Skeletal muscle satellite cell (primary cell): ENCODE measurements at regions not wholly inside any gene's neighbourhood (a gene's known extent, or its start where the extent isn't known, plus 50 kb on each side); places are given as distances from the start of the nearest gene placed in this dataset.

Experiments used
- H3K27me3 ChIP-seq: 2 replicates; pipeline ENCODE4 v1.7.0; 2013; ENCODE audit warnings: low read length; ENCODE audit not compliant: control insufficient read depth, insufficient read depth
- H3K36me3 ChIP-seq: 2 replicates; pipeline ENCODE4 v1.7.0; 2013; ENCODE audit warnings: mild to moderate bottlenecking, control low read depth, low read length; ENCODE audit not compliant: insufficient read depth
- H3K4me1 ChIP-seq: 2 replicates; pipeline ENCODE4 v1.7.0; 2013; ENCODE audit warnings: low read length; ENCODE audit not compliant: control insufficient read depth, insufficient read depth
- H3K4me2 ChIP-seq: 2 replicates; pipeline ENCODE4 v1.7.0; 2013; ENCODE audit warnings: mild to moderate bottlenecking, low read length
- H3K4me3 ChIP-seq: 2 replicates; pipeline ENCODE4 v1.7.0; 2013; ENCODE audit warnings: low read length
- H3K9ac ChIP-seq: 2 replicates; pipeline ENCODE4 v1.7.0; 2013; ENCODE audit warnings: mild to moderate bottlenecking, low read depth, low read length, moderate library complexity
- H3K9me3 ChIP-seq: replicated peaks from 2 replicates; pipeline ENCODE4 v1.7.0; 2013; ENCODE audit warnings: mild to moderate bottlenecking, control low read depth, low read length

- Histone ChIP-seq H3K9me3 (no peaks in the 10 kb centered on the region), H3K4me3 (no peak overlapping the region), H3K4me1 (no peaks in the 10 kb centered on the region), H3K27me3 (no peaks in the 10 kb centered on the region), H3K9ac (no peak overlapping the region), H3K36me3 (no peaks in the 10 kb centered on the region), H3K4me2 (no peak overlapping the region)
Observed at GRCh38 chr18:54060343-54061005, 164.0 kb downstream of the MBD2 start.

DNA sequence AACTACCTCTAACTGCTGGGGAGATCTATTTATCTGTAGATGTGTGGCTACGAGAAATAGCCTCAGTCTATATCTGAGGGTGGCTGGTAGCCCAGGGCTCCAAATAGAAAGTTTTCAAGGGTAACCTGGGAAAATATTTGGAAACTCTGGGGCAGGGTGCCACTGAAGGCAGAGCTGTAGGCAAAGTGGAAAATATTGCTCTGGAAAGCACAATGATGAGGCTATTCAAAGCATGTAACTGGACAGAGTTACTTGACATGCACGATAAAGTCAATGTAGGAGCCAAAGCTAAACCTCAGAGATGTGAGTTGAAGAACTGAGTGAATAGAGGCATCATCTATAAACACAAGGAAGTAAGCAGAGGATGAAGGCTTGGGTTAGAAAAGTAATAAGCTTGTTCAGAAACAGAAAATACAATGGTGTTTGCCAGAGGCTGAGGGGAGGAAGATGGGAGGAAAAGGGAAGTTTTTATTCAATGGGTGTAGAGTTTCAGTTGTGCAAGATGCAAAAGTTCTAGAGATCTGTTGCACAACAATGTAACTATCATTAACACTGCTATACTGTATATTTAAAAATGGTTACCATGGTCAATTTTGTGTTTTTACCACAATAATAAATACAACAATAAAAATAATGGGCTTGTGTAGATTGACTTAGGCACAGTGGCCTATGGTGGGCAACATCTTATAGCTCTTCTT, 171.6 kb downstream of the MBD2 start:
- Histone ChIP-seq H3K4me2 (no peak overlapping the region), H3K9me3 (no peaks in the 10 kb centered on the region), H3K36me3 (no peaks in the 10 kb centered on the region), H3K27me3 (no peaks in the 10 kb centered on the region), H3K9ac (no peak overlapping the region), H3K4me3 (no peak overlapping the region), H3K4me1 (no peaks in the 10 kb centered on the region)

DNA sequence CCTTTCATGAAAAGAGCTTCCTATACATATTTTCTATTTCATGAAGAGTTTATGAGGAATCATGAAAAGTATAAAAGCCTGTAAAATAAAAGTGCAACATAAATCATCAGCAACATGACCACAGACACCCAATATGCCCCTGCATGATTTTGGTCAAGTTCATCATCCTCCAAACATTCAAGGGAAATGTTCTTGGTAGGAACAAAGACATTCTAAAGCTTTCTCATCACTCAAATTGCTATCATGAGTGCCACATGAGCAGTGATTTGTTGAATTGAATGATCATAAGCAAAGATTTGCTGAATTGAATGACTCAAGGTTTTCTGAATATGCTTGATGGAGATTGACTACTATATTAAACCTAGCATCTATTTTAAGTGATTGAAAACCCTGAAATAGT, 172.2 kb downstream of the MBD2 start:
- Histone ChIP-seq H3K27me3 (no peaks in the 10 kb centered on the region), H3K9ac (no peak overlapping the region), H3K4me3 (no peak overlapping the region), H3K36me3 (no peaks in the 10 kb centered on the region), H3K4me2 (no peak overlapping the region), H3K9me3 (no peaks in the 10 kb centered on the region), H3K4me1 (no peaks in the 10 kb centered on the region)

- Histone ChIP-seq H3K4me3 (no peak overlapping the region), H3K9me3 (no peaks in the 10 kb centered on the region), H3K27me3 (no peaks in the 10 kb centered on the region), H3K4me1 (no peaks in the 10 kb centered on the region), H3K9ac (no peak overlapping the region), H3K36me3 (no peaks in the 10 kb centered on the region), H3K4me2 (no peak overlapping the region)
Observed at GRCh38 chr18:54043484-54044251, 180.8 kb downstream of the MBD2 start.

DNA sequence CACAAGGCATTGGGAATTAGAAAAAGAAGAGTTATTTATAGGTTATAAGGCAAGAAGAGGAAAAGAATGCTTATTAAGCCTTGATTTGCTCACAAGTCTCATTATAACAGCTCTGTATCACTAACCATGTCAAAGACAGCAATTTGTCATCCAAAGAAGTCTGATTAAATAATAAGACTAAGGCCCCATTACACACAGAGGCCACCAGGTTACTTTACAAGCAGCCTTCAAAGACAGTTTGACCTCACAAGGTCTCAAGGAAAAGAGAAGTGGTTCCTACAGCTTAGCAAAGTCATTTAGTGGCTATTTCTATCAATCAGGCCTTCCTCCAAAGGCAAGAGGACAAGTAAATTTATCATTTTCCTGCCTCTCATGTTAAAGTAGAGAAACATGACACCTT, 188.5 kb downstream of the MBD2 start:
- Histone ChIP-seq H3K4me1 (no peaks in the 10 kb centered on the region), H3K4me3 (no peak overlapping the region), H3K9ac (no peak overlapping the region), H3K9me3 (no peaks in the 10 kb centered on the region), H3K4me2 (no peak overlapping the region), H3K27me3 (no peaks in the 10 kb centered on the region), H3K36me3 (no peaks in the 10 kb centered on the region)

DNA sequence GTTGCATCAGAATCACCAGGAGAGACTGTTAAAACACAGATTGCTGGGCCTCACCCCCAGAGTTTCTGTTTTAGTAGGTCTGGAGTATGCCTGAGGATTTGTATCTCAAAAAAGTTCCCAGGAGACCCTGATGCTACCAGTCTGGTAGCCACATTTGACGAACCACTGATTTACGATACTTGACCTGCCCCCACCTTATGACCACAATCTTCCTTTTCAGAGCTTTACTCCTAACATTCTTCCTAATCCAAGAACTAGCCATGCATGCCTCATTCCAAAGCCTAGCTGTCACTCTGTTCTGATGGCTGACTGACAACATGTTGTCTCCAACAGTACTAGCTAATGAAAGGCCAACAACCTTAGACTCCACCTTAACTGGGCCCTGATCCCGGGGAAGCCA, 191.4 kb downstream of the MBD2 start:
- Histone ChIP-seq H3K4me1 (no peaks in the 10 kb centered on the region), H3K36me3 (no peaks in the 10 kb centered on the region), H3K4me2 (no peak overlapping the region), H3K27me3 (no peaks in the 10 kb centered on the region), H3K9me3 (no peaks in the 10 kb centered on the region), H3K4me3 (no peak overlapping the region), H3K9ac (no peak overlapping the region)

DNA sequence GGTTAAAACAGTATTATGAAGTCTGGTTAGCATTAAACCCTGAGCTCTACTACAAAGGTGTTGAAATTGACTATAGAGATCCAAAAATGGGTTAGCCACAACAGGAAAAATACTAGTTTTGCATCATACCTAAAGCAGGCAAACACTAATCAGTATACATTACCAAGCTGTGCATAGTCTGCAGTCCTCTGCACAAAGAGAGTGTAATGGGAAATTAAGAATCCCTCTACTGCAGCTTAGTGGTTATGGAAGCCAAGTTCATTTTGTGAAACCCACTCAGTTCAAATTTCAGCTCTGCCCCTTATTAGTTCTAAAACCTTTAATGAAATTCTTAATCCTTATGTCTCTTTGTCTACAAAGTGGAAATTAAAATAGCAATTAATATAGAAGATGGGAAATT, 192.1 kb downstream of the MBD2 start:
- Histone ChIP-seq H3K9me3 (no peaks in the 10 kb centered on the region), H3K4me1 (no peaks in the 10 kb centered on the region), H3K4me3 (no peak overlapping the region), H3K36me3 (no peaks in the 10 kb centered on the region), H3K9ac (no peak overlapping the region), H3K27me3 (no peaks in the 10 kb centered on the region), H3K4me2 (no peak overlapping the region)

GRCh38 chr18:54031243-54031642, 193.2 kb downstream of the MBD2 start:
- Histone ChIP-seq H3K9me3 (no peaks in the 10 kb centered on the region), H3K4me3 (no peak overlapping the region), H3K4me1 (no peaks in the 10 kb centered on the region), H3K9ac (no peak overlapping the region), H3K36me3 (no peaks in the 10 kb centered on the region), H3K27me3 (no peaks in the 10 kb centered on the region), H3K4me2 (no peak overlapping the region)

DNA sequence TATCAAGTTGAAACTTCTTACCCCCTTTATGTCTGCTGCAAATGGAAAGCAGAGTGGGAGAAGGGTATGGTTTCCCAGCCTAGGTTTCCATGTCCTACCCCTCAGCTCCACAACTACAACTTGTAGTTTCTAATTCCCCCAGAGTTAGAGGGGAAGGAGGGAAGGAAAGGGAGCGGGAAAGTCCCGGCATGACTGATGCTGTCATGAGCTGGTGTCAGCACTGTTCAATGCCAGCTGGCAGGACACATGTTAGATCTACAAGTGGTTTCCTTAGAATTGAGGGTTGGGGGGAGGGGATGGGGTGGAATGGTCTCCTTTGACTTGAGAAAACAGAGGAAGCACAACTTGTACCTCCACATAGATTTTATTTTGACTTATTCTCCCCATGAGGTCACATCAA, 194.0 kb downstream of the MBD2 start:
- Histone ChIP-seq H3K4me2 (no peak overlapping the region), H3K9ac (no peak overlapping the region), H3K4me3 (no peak overlapping the region), H3K27me3 (no peaks in the 10 kb centered on the region), H3K36me3 (no peaks in the 10 kb centered on the region), H3K9me3 (no peaks in the 10 kb centered on the region), H3K4me1 (no peaks in the 10 kb centered on the region)

DNA sequence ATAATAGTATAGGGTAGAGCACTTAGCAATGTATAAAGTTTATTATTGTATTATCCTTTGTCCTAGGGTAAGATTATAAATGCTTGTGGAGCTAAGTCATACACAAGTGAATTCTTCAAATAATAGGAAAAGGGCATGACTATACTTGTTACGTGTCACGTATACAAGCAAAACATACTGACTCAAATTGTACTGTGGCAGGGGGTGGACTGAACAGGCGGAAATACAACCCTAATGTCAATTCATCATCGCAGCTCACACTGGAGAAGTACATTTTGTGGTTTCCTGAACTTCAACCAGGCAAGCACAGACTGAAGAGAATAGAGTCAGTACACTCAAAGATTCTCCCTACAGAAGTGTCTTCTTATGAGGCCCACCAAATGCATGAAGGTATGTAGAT, 201.0 kb downstream of the MBD2 start:
- Histone ChIP-seq H3K36me3 (no peaks in the 10 kb centered on the region), H3K27me3 (no peaks in the 10 kb centered on the region), H3K4me2 (peak overlapping the region; percentile 30), H3K9me3 (no peaks in the 10 kb centered on the region), H3K4me3 (peak overlapping the region; percentile 8), H3K9ac (peak overlapping the region; percentile 33), H3K4me1 (peaks cover 31% of the 10 kb centered on the region)

- H3K36me3 ChIP-seq, result no peaks in the 10 kb centered on the region
- H3K4me2 ChIP-seq, result no peak overlapping the region
- no peak overlapping the region for H3K4me3 ChIP-seq
- H3K27me3 ChIP-seq, result no peaks in the 10 kb centered on the region
- H3K9me3 ChIP-seq, result no peaks in the 10 kb centered on the region
- H3K9ac ChIP-seq, result no peak overlapping the region
- H3K4me1 ChIP-seq, result peaks cover 31% of the 10 kb centered on the region
Observed at GRCh38 chr18:54020966-54021365, 203.5 kb downstream of the MBD2 start.
